Panc1 (cell line): ENCODE measurements at regions not wholly inside any gene's neighbourhood (a gene's known extent, or its start where the extent isn't known, plus 50 kb on each side); places are given as distances from the start of the nearest gene placed in this dataset.

Experiments used
- ATAC-seq: fragments of 200-7000 bp; cut with Tn5 transposase; 2 replicates; pipeline ENCODE4 v1.9.1; 2020; ENCODE audit warnings: mild to moderate bottlenecking, moderate library complexity
- BruUV-seq: library from RNA; stranded (reverse); fragments of 400-500 nt; replicated peaks from 2 replicates; lab custom pipeline; 2021; lab: Mats Ljungman, UMichigan
- CTCF ChIA-PET: fragments of 300-600 bp; sonication (Branson Sonifier 250); formaldehyde crosslinking; loops from one replicate; lab custom pipeline; 2022; ENCODE audit warnings: antibody characterized with exemption; lab: Charles Lee
- POLR2A ChIA-PET: fragments of 300-600 bp; sonication (Branson Sonifier 250); formaldehyde crosslinking; loops from one replicate; lab custom pipeline; 2022; ENCODE audit warnings: antibody characterized with exemption; lab: Charles Lee
- DNase-seq: peaks from one replicate; pipeline ENCODE4 v3.0.0-alpha.2; 2010; ENCODE audit warnings: low read depth, low spot score
- H3K27ac ChIP-seq: 2 replicates; pipeline ENCODE4 v1.5.1; 2011; ENCODE audit warnings: mild to moderate bottlenecking, low read length, inconsistent platforms
- H3K27me3 ChIP-seq: fragments of 200-500 bp; sonication (Bioruptor generic); 2 replicates; pipeline ENCODE4 v1.6.0; 2014; ENCODE audit warnings: low read length, inconsistent platforms; ENCODE audit not compliant: control insufficient read depth, insufficient read depth
- H3K36me3 ChIP-seq: fragments of 200-500 bp; sonication (Bioruptor generic); 2 replicates; pipeline ENCODE4 v1.5.1; 2014; ENCODE audit warnings: inconsistent platforms, mild to moderate bottlenecking, low read length, moderate library complexity; ENCODE audit not compliant: control insufficient read depth, insufficient read depth
- H3K4me1 ChIP-seq: 2 replicates; pipeline ENCODE4 v1.5.1; 2011; ENCODE audit warnings: inconsistent platforms, mild to moderate bottlenecking, low read length, moderate library complexity; ENCODE audit not compliant: control insufficient read depth, insufficient read depth
- H3K4me3 ChIP-seq, 2 experiments: 2 replicates each; pipeline ENCODE4 v1.5.1; 2011 to 2012; ENCODE audit warnings: low read depth in 2 of 2, low read length in 2 of 2, mild to moderate bottlenecking in 2 of 2, inconsistent platforms in 1 of 2, moderate library complexity in 1 of 2
- H3K9me3 ChIP-seq: fragments of 200-500 bp; sonication (Bioruptor generic); 2 replicates; pipeline ENCODE4 v1.5.1; 2014; ENCODE audit warnings: low read depth, mild to moderate bottlenecking, inconsistent platforms, low read length, moderate library complexity; ENCODE audit not compliant: control insufficient read depth, insufficient read depth
- POLR2AphosphoS5 ChIP-seq: IDR thresholded peaks from 2 replicates; pipeline ENCODE4 v1.6.1; 2012; ENCODE audit warnings: mild to moderate bottlenecking, low read depth, low read length, moderate library complexity
- SIN3A ChIP-seq: IDR thresholded peaks from 2 replicates; pipeline ENCODE4 v1.6.1; 2012; ENCODE audit warnings: low read depth, mild to moderate bottlenecking, low read length, moderate library complexity, borderline replicate concordance; ENCODE audit not compliant: insufficient read depth
- TCF7L2 ChIP-seq: IDR thresholded peaks from 2 replicates; pipeline ENCODE4 v1.6.1; 2011; ENCODE audit warnings: mild to moderate bottlenecking, low read depth, low read length, inconsistent platforms
- in situ Hi-C: cut with HindIII; loops from 2 replicates; pipeline ENCODE4 v1.10.0; 2016; ENCODE audit warnings: low sequenced_read_pairs, low pct_unique_long_range_greater_than_20kb
- intact Hi-C: fragments of 100-400 bp; cut with micrococcal nuclease; formaldehyde crosslinking; loops from one replicate; pipeline ENCODE4 v1.10.0; 2022; ENCODE audit not compliant: unreplicated experiment
- TF ChIP-seq, protein P1 (sequence below), 2 experiments: IDR thresholded peaks; 2 replicates each; pipeline ENCODE4 v1.6.1; 2011 to 2012; ENCODE audit warnings: low read depth in 2 of 2, control low read depth in 1 of 2, low read length in 1 of 2, mild to moderate bottlenecking in 1 of 2, moderate library complexity in 1 of 2; ENCODE audit not compliant: insufficient read depth in 1 of 2
- TF ChIP-seq, protein P2 (sequence below): fragments of 450-650 bp; IDR thresholded peaks from 2 replicates; pipeline ENCODE4 v1.5.1; 2017; ENCODE audit warnings: mild to moderate bottlenecking

DNA sequence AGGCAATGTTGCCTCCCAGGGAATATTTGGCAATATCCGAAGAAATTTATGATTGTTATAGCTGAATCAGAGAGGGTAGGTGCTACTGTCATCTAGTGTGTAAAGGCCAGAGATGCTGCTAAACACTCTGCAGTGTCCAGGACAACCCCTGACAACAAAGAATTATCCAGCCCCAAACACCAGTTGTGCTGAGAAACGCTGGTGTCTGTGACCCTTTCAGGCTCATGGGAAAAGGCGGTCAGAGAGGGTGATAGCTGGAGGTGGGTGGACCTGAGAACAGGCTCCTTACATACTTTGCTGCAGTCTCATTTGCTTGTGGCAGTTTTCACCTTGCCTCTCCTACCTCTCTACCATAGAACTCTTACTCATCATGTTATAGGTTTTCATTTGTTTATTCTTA is 295.3 kb upstream of the DMRT1 start:
- Histone ChIP-seq H3K4me3 (no peak overlapping the region), H3K36me3 (no peaks in the 10 kb centered on the region), H3K27me3 (no peaks in the 10 kb centered on the region), H3K4me1 (no peaks in the 10 kb centered on the region), H3K27ac (no peak overlapping the region), H3K9me3 (no peaks in the 10 kb centered on the region)
- ATAC-seq, result no peak
- in situ Hi-C loops, result no loop called here
- DNase-seq, result no peak
- TF ChIP-seq, protein P1, sequence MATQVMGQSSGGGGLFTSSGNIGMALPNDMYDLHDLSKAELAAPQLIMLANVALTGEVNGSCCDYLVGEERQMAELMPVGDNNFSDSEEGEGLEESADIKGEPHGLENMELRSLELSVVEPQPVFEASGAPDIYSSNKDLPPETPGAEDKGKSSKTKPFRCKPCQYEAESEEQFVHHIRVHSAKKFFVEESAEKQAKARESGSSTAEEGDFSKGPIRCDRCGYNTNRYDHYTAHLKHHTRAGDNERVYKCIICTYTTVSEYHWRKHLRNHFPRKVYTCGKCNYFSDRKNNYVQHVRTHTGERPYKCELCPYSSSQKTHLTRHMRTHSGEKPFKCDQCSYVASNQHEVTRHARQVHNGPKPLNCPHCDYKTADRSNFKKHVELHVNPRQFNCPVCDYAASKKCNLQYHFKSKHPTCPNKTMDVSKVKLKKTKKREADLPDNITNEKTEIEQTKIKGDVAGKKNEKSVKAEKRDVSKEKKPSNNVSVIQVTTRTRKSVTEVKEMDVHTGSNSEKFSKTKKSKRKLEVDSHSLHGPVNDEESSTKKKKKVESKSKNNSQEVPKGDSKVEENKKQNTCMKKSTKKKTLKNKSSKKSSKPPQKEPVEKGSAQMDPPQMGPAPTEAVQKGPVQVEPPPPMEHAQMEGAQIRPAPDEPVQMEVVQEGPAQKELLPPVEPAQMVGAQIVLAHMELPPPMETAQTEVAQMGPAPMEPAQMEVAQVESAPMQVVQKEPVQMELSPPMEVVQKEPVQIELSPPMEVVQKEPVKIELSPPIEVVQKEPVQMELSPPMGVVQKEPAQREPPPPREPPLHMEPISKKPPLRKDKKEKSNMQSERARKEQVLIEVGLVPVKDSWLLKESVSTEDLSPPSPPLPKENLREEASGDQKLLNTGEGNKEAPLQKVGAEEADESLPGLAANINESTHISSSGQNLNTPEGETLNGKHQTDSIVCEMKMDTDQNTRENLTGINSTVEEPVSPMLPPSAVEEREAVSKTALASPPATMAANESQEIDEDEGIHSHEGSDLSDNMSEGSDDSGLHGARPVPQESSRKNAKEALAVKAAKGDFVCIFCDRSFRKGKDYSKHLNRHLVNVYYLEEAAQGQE (IDR thresholded peaks at IDR 0.05; ENCODE audit: insufficient read depth in 1 of 2, low read depth in 2 of 2, low read length in 1 of 2), result no peak
- TF ChIP-seq SIN3A, result no peak
- TF ChIP-seq, protein P2, sequence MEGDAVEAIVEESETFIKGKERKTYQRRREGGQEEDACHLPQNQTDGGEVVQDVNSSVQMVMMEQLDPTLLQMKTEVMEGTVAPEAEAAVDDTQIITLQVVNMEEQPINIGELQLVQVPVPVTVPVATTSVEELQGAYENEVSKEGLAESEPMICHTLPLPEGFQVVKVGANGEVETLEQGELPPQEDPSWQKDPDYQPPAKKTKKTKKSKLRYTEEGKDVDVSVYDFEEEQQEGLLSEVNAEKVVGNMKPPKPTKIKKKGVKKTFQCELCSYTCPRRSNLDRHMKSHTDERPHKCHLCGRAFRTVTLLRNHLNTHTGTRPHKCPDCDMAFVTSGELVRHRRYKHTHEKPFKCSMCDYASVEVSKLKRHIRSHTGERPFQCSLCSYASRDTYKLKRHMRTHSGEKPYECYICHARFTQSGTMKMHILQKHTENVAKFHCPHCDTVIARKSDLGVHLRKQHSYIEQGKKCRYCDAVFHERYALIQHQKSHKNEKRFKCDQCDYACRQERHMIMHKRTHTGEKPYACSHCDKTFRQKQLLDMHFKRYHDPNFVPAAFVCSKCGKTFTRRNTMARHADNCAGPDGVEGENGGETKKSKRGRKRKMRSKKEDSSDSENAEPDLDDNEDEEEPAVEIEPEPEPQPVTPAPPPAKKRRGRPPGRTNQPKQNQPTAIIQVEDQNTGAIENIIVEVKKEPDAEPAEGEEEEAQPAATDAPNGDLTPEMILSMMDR, result no peak
- no peak for TF ChIP-seq POLR2AphosphoS5
- TF ChIP-seq TCF7L2, result no peak
- POLR2A ChIA-PET, result no interaction called here
- intact Hi-C loops, result no loop called here
- CTCF ChIA-PET, result no interaction called here
- no TSS peak for BruUV-seq

DNA sequence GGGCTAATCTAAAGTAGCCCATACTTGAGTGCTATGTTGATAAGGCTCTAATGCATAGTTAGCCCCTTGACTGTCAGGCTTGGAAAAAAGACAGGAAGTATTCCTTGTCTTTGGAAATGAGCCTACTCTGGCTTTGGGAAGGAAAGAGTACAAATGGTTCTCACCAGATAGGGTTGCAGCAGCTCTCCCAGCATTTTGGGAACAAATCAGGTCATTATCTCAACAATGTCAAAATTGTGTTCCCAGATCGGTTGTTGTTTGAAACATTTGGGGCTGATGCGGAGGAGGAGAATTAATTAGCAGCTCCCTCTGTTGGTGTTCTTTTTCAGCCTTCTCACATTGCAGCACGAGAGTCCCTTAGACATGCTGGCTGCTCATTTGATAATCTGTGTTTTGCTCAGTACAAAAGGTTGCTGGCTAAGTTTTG is 294.7 kb upstream of the DMRT1 start:
- H3K27me3 ChIP-seq, result no peaks in the 10 kb centered on the region
- ChIA-PET CTCF (no interaction called here), POLR2A (no interaction called here)
- no TSS peak for BruUV-seq
- in situ Hi-C loops, result no loop called here
- H3K36me3 ChIP-seq, result no peaks in the 10 kb centered on the region
- H3K27ac ChIP-seq, result no peak overlapping the region
- H3K4me1 ChIP-seq, result no peaks in the 10 kb centered on the region
- TF ChIP-seq, protein P1 (IDR thresholded peaks at IDR 0.05; ENCODE audit: insufficient read depth in 1 of 2, low read depth in 2 of 2, low read length in 1 of 2), result no peak
- TF ChIP-seq, protein P2, result peak; percentile 27
- no peak for ATAC-seq
- no peaks in the 10 kb centered on the region for H3K9me3 ChIP-seq
- DNase-seq, result no peak
- no peak overlapping the region for H3K4me3 ChIP-seq
- intact Hi-C loops, result no loop called here
